Neural cell (in vitro differentiated cells): ENCODE measurements at regions not wholly inside any gene's neighbourhood (a gene's known extent, or its start where the extent isn't known, plus 50 kb on each side); places are given as distances from the start of the nearest gene placed in this dataset.

ENCODE experiments used
- H2AFZ ChIP-seq: fragments of 200-600, 300-800 bp; sonication (generic), shearing (Covaris generic); 2 replicates; pipeline ENCODE4 v1.6.0; 2014; ENCODE audit warnings: low read depth, mild to moderate bottlenecking, antibody characterized with exemption, low read length, moderate library complexity
- H3F3A ChIP-seq: fragments of 200-600 bp; shearing (Covaris generic); 2 replicates; pipeline ENCODE4 v1.6.1; 2016; ENCODE audit warnings: mild to moderate bottlenecking, moderate library complexity, mixed read lengths, antibody characterized with exemption, low read length; ENCODE audit not compliant: insufficient read depth, poor library complexity, severe bottlenecking
- H3K27ac ChIP-seq: fragments of 200-600, 300-800 bp; sonication (generic), shearing (Covaris generic); 2 replicates; pipeline ENCODE4 v1.5.1; 2014; ENCODE audit warnings: mild to moderate bottlenecking, low read length, moderate library complexity
- H3K27me3 ChIP-seq: fragments of 300-800, 200-600 bp; sonication (generic), shearing (Covaris generic); 2 replicates; pipeline ENCODE4 v1.6.0; 2014; ENCODE audit warnings: mild to moderate bottlenecking, low read depth, low read length, moderate library complexity; ENCODE audit not compliant: insufficient read depth
- H3K36me3 ChIP-seq: fragments of 300-800, 200-600 bp; sonication (generic), shearing (Covaris generic); 2 replicates; pipeline ENCODE4 v1.5.1; 2014; ENCODE audit warnings: mild to moderate bottlenecking, antibody characterized with exemption, low read length, moderate library complexity; ENCODE audit not compliant: insufficient read depth
- H3K4me2 ChIP-seq: fragments of 300-800, 200-600 bp; sonication (generic), shearing (Covaris generic); 2 replicates; pipeline ENCODE4 v1.6.0; 2014; ENCODE audit warnings: mild to moderate bottlenecking, low read length
- H3K4me3 ChIP-seq: fragments of 300-800, 200-600 bp; sonication (generic), shearing (Covaris generic); 2 replicates; pipeline ENCODE4 v1.5.1; 2014; ENCODE audit warnings: mild to moderate bottlenecking, low read length, moderate library complexity
- H3K79me2 ChIP-seq: fragments of 200-600 bp; shearing (Covaris generic); replicated peaks from 2 replicates; pipeline ENCODE4 v1.6.0; 2014; ENCODE audit warnings: mild to moderate bottlenecking, low read length, moderate library complexity; ENCODE audit not compliant: insufficient read depth
- H3K9ac ChIP-seq: fragments of 300-800, 200-600 bp; sonication (generic), shearing (Covaris generic); 2 replicates; pipeline ENCODE4 v1.6.1; 2016; ENCODE audit warnings: mild to moderate bottlenecking, low read length, mixed read lengths
- H3K9me2 ChIP-seq: fragments of 200-600 bp; shearing (Covaris generic); 2 replicates; pipeline ENCODE4 v1.6.1; 2016; ENCODE audit warnings: mild to moderate bottlenecking, low read length, mixed read lengths; ENCODE audit not compliant: insufficient read depth
- H3K9me3 ChIP-seq: fragments of 200-600, 300-800 bp; sonication (generic), shearing (Covaris generic); 2 replicates; pipeline ENCODE4 v1.6.1; 2016; ENCODE audit warnings: mild to moderate bottlenecking, mixed run types, low read length, moderate library complexity, mixed read lengths
- H4K20me1 ChIP-seq: fragments of 200-600 bp; shearing (Covaris generic); 2 replicates; pipeline ENCODE4 v1.6.1; 2016; ENCODE audit warnings: mild to moderate bottlenecking, mixed run types; ENCODE audit not compliant: insufficient read depth
- CTCF ChIP-seq: fragments of 450-650 bp; IDR thresholded peaks from 2 replicates; pipeline ENCODE4 v1.5.1; 2014; ENCODE audit warnings: antibody characterized with exemption, mild to moderate bottlenecking, moderate library complexity; ENCODE audit not compliant: poor library complexity, severe bottlenecking
- EP300 ChIP-seq: fragments of 450-650 bp; conservative IDR thresholded peaks from 2 replicates; pipeline ENCODE4 v1.6.1; 2014; ENCODE audit warnings: antibody characterized with exemption, mild to moderate bottlenecking, moderate library complexity; ENCODE audit not compliant: poor library complexity, severe bottlenecking
- EZH2 ChIP-seq: fragments of 200-600, 300-800 bp; shearing (Covaris generic), sonication (generic); IDR thresholded peaks from 2 replicates; pipeline ENCODE4 v1.6.1; 2014; ENCODE audit warnings: antibody characterized with exemption, low read length, borderline replicate concordance, mild to moderate bottlenecking; ENCODE audit not compliant: insufficient read depth, poor library complexity, severe bottlenecking
- MXI1 ChIP-seq: fragments of 450-650 bp; conservative IDR thresholded peaks from 2 replicates; pipeline ENCODE4 v1.6.1; 2014; ENCODE audit warnings: antibody characterized with exemption, mild to moderate bottlenecking; ENCODE audit not compliant: poor library complexity, severe bottlenecking
- POLR2AphosphoS5 ChIP-seq: IDR thresholded peaks from 2 replicates; pipeline ENCODE4 v1.6.1; 2012
- RAD21 ChIP-seq: fragments of 450-650 bp; conservative IDR thresholded peaks from 2 replicates; pipeline ENCODE4 v1.6.1; 2014; ENCODE audit warnings: antibody characterized with exemption, mild to moderate bottlenecking, moderate library complexity
- REST ChIP-seq: IDR thresholded peaks from 2 replicates; pipeline ENCODE4 v1.6.1; 2012; ENCODE audit warnings: borderline replicate concordance
- SMC3 ChIP-seq: fragments of 450-650 bp; conservative IDR thresholded peaks from 2 replicates; pipeline ENCODE4 v1.6.1; 2014; ENCODE audit warnings: antibody characterized with exemption, mild to moderate bottlenecking, moderate library complexity; ENCODE audit not compliant: poor library complexity
- TAF1 ChIP-seq: IDR thresholded peaks from 2 replicates; pipeline ENCODE4 v1.6.1; 2012; ENCODE audit warnings: low read depth

GRCh38 chr15:89402518-89402805 is 67.8 kb upstream of the POLG start:
- Histone ChIP-seq H3K4me3 (no peak overlapping the region), H2AFZ (no peak overlapping the region), H4K20me1 (no peaks in the 10 kb centered on the region), H3K9ac (no peak overlapping the region), H3K4me2 (no peak overlapping the region), H3K27ac (no peak overlapping the region), H3K9me3 (no peaks in the 10 kb centered on the region), H3K79me2 (no peaks in the 10 kb centered on the region), H3F3A (peaks cover 5% of the 10 kb centered on the region), H3K27me3 (peaks cover 83% of the 10 kb centered on the region), H3K9me2 (no peaks in the 10 kb centered on the region), H3K36me3 (no peaks in the 10 kb centered on the region)
- no peak for TF ChIP-seq EZH2
- TF ChIP-seq SMC3: no peak
- no peak for TF ChIP-seq TAF1
- TF ChIP-seq RAD21: no peak
- no peak for TF ChIP-seq POLR2AphosphoS5
- TF ChIP-seq EP300: no peak
- TF ChIP-seq CTCF: no peak
- no peak for TF ChIP-seq MXI1

GRCh38 chr15:89401631-89402517 is 67.2 kb upstream of the POLG start:
- peaks cover 4% of the 10 kb centered on the region for H3F3A ChIP-seq
- H3K4me3 ChIP-seq: no peak overlapping the region
- no peak overlapping the region for H3K9ac ChIP-seq
- H3K27me3 ChIP-seq: peaks cover 80% of the 10 kb centered on the region
- H4K20me1 ChIP-seq: no peaks in the 10 kb centered on the region
- no peak overlapping the region for H2AFZ ChIP-seq
- no peaks in the 10 kb centered on the region for H3K9me2 ChIP-seq
- no peak overlapping the region for H3K4me2 ChIP-seq
- H3K9me3 ChIP-seq: no peaks in the 10 kb centered on the region
- no peak for TF ChIP-seq MXI1
- no peak for TF ChIP-seq SMC3
- no peak for TF ChIP-seq RAD21
- no peak for TF ChIP-seq POLR2AphosphoS5
- no peak for TF ChIP-seq TAF1
- TF ChIP-seq EP300: no peak
- TF ChIP-seq EZH2: no peak
- no peak for TF ChIP-seq CTCF
- TF ChIP-seq REST: no peak
- H3K27ac ChIP-seq: no peak overlapping the region
- H3K79me2 ChIP-seq: no peaks in the 10 kb centered on the region
- H3K36me3 ChIP-seq: no peaks in the 10 kb centered on the region
